Neural cell (in vitro differentiated cells): ENCODE measurements at regions not wholly inside any gene's neighbourhood (a gene's known extent, or its start where the extent isn't known, plus 50 kb on each side); places are given as distances from the start of the nearest gene placed in this dataset.

ENCODE experiments used
- H2AFZ ChIP-seq: fragments of 200-600, 300-800 bp; sonication (generic), shearing (Covaris generic); 2 replicates; pipeline ENCODE4 v1.6.0; 2014; ENCODE audit warnings: low read depth, mild to moderate bottlenecking, antibody characterized with exemption, low read length, moderate library complexity
- H3F3A ChIP-seq: fragments of 200-600 bp; shearing (Covaris generic); 2 replicates; pipeline ENCODE4 v1.6.1; 2016; ENCODE audit warnings: mild to moderate bottlenecking, moderate library complexity, mixed read lengths, antibody characterized with exemption, low read length; ENCODE audit not compliant: insufficient read depth, poor library complexity, severe bottlenecking
- H3K27ac ChIP-seq: fragments of 200-600, 300-800 bp; sonication (generic), shearing (Covaris generic); 2 replicates; pipeline ENCODE4 v1.5.1; 2014; ENCODE audit warnings: mild to moderate bottlenecking, low read length, moderate library complexity
- H3K27me3 ChIP-seq: fragments of 300-800, 200-600 bp; sonication (generic), shearing (Covaris generic); 2 replicates; pipeline ENCODE4 v1.6.0; 2014; ENCODE audit warnings: mild to moderate bottlenecking, low read depth, low read length, moderate library complexity; ENCODE audit not compliant: insufficient read depth
- H3K36me3 ChIP-seq: fragments of 300-800, 200-600 bp; sonication (generic), shearing (Covaris generic); 2 replicates; pipeline ENCODE4 v1.5.1; 2014; ENCODE audit warnings: mild to moderate bottlenecking, antibody characterized with exemption, low read length, moderate library complexity; ENCODE audit not compliant: insufficient read depth
- H3K4me2 ChIP-seq: fragments of 300-800, 200-600 bp; sonication (generic), shearing (Covaris generic); 2 replicates; pipeline ENCODE4 v1.6.0; 2014; ENCODE audit warnings: mild to moderate bottlenecking, low read length
- H3K4me3 ChIP-seq: fragments of 300-800, 200-600 bp; sonication (generic), shearing (Covaris generic); 2 replicates; pipeline ENCODE4 v1.5.1; 2014; ENCODE audit warnings: mild to moderate bottlenecking, low read length, moderate library complexity
- H3K79me2 ChIP-seq: fragments of 200-600 bp; shearing (Covaris generic); replicated peaks from 2 replicates; pipeline ENCODE4 v1.6.0; 2014; ENCODE audit warnings: mild to moderate bottlenecking, low read length, moderate library complexity; ENCODE audit not compliant: insufficient read depth
- H3K9ac ChIP-seq: fragments of 300-800, 200-600 bp; sonication (generic), shearing (Covaris generic); 2 replicates; pipeline ENCODE4 v1.6.1; 2016; ENCODE audit warnings: mild to moderate bottlenecking, low read length, mixed read lengths
- H3K9me2 ChIP-seq: fragments of 200-600 bp; shearing (Covaris generic); 2 replicates; pipeline ENCODE4 v1.6.1; 2016; ENCODE audit warnings: mild to moderate bottlenecking, low read length, mixed read lengths; ENCODE audit not compliant: insufficient read depth
- H3K9me3 ChIP-seq: fragments of 200-600, 300-800 bp; sonication (generic), shearing (Covaris generic); 2 replicates; pipeline ENCODE4 v1.6.1; 2016; ENCODE audit warnings: mild to moderate bottlenecking, mixed run types, low read length, moderate library complexity, mixed read lengths
- H4K20me1 ChIP-seq: fragments of 200-600 bp; shearing (Covaris generic); 2 replicates; pipeline ENCODE4 v1.6.1; 2016; ENCODE audit warnings: mild to moderate bottlenecking, mixed run types; ENCODE audit not compliant: insufficient read depth
- CTCF ChIP-seq: fragments of 450-650 bp; IDR thresholded peaks from 2 replicates; pipeline ENCODE4 v1.5.1; 2014; ENCODE audit warnings: antibody characterized with exemption, mild to moderate bottlenecking, moderate library complexity; ENCODE audit not compliant: poor library complexity, severe bottlenecking
- EP300 ChIP-seq: fragments of 450-650 bp; conservative IDR thresholded peaks from 2 replicates; pipeline ENCODE4 v1.6.1; 2014; ENCODE audit warnings: antibody characterized with exemption, mild to moderate bottlenecking, moderate library complexity; ENCODE audit not compliant: poor library complexity, severe bottlenecking
- EZH2 ChIP-seq: fragments of 200-600, 300-800 bp; shearing (Covaris generic), sonication (generic); IDR thresholded peaks from 2 replicates; pipeline ENCODE4 v1.6.1; 2014; ENCODE audit warnings: antibody characterized with exemption, low read length, borderline replicate concordance, mild to moderate bottlenecking; ENCODE audit not compliant: insufficient read depth, poor library complexity, severe bottlenecking
- MXI1 ChIP-seq: fragments of 450-650 bp; conservative IDR thresholded peaks from 2 replicates; pipeline ENCODE4 v1.6.1; 2014; ENCODE audit warnings: antibody characterized with exemption, mild to moderate bottlenecking; ENCODE audit not compliant: poor library complexity, severe bottlenecking
- POLR2AphosphoS5 ChIP-seq: IDR thresholded peaks from 2 replicates; pipeline ENCODE4 v1.6.1; 2012
- RAD21 ChIP-seq: fragments of 450-650 bp; conservative IDR thresholded peaks from 2 replicates; pipeline ENCODE4 v1.6.1; 2014; ENCODE audit warnings: antibody characterized with exemption, mild to moderate bottlenecking, moderate library complexity
- REST ChIP-seq: IDR thresholded peaks from 2 replicates; pipeline ENCODE4 v1.6.1; 2012; ENCODE audit warnings: borderline replicate concordance
- SMC3 ChIP-seq: fragments of 450-650 bp; conservative IDR thresholded peaks from 2 replicates; pipeline ENCODE4 v1.6.1; 2014; ENCODE audit warnings: antibody characterized with exemption, mild to moderate bottlenecking, moderate library complexity; ENCODE audit not compliant: poor library complexity
- TAF1 ChIP-seq: IDR thresholded peaks from 2 replicates; pipeline ENCODE4 v1.6.1; 2012; ENCODE audit warnings: low read depth

DNA sequence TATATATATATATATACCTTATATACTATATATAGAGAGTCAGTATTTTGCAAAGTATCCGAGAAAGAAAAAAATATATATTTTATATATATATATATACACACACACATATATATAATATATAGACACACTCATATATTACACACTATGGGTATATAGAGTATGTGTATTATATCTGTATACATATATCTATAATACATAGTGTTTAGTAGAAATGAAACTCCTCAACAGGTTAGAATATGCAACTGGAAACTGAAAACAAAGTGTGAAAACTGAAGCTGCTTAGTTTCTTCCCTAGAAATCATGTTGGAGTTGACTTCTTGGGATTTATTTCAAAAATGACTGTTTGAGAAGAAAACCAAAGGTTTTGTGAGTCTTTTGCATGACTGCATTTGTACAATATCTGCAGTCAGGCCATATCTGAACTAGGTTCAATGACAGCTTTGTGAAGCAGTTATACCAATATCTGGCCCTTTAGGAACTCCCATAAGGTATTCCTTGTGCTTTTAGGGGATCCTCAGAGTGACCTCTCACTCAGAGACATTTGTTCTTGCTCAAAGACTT, 284.1 kb downstream of the CASP12 start:
- H3K36me3 ChIP-seq: no peaks in the 10 kb centered on the region
- H3K27ac ChIP-seq: no peak overlapping the region
- TF ChIP-seq POLR2AphosphoS5 (no peak), CTCF (no peak), EZH2 (no peak), REST (no peak), EP300 (no peak), MXI1 (no peak), TAF1 (no peak), SMC3 (no peak), RAD21 (no peak)
- no peaks in the 10 kb centered on the region for H3K9me3 ChIP-seq
- H3K4me2 ChIP-seq: no peak overlapping the region
- no peak overlapping the region for H2AFZ ChIP-seq
- no peaks in the 10 kb centered on the region for H3K27me3 ChIP-seq
- no peaks in the 10 kb centered on the region for H3K79me2 ChIP-seq
- no peak overlapping the region for H3K9ac ChIP-seq
- H4K20me1 ChIP-seq: no peaks in the 10 kb centered on the region
- H3K9me2 ChIP-seq: no peaks in the 10 kb centered on the region
- no peaks in the 10 kb centered on the region for H3F3A ChIP-seq
- H3K4me3 ChIP-seq: no peak overlapping the region

DNA sequence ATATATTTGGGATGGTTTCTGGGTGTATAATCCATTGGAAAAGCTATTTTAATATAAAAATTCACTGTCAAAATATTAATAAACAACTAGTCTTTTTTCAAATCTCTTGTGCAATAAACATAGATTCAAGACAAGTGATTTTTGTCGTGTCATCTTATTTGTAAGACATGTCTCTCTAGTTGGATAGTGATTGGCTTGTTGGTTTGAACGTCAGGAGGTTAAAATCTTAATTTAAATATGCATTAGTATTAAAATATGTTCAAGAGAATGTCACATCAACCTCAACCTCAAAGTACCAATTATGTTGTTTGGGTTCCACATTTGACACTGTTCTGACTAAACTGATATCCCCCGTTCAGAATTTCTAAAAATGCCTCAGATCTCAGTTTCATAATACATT, 287.6 kb downstream of the CASP12 start:
- Histone ChIP-seq H3K9ac (no peak overlapping the region), H2AFZ (no peak overlapping the region), H3K4me3 (no peak overlapping the region), H3K9me2 (no peaks in the 10 kb centered on the region), H3K79me2 (no peaks in the 10 kb centered on the region), H4K20me1 (no peaks in the 10 kb centered on the region), H3F3A (no peaks in the 10 kb centered on the region), H3K36me3 (no peaks in the 10 kb centered on the region), H3K27ac (no peak overlapping the region), H3K4me2 (no peak overlapping the region), H3K9me3 (no peaks in the 10 kb centered on the region), H3K27me3 (no peaks in the 10 kb centered on the region)
- TF ChIP-seq EZH2 (no peak), POLR2AphosphoS5 (no peak)
